HG02885 (cell line): ENCODE measurements at regions not wholly inside any gene's neighbourhood (a gene's known extent, or its start where the extent isn't known, plus 50 kb on each side); places are given as distances from the start of the nearest gene placed in this dataset.
"Not testable (repeated sequence)": the region's sequence is repeated elsewhere in the genome, so short reads cannot be mapped to it uniquely, and the experiment has no call there.

ENCODE experiments used
- ATAC-seq: cut with Tn5 transposase; IDR thresholded peaks from one replicate; pipeline ENCODE4 v1.9.1; 2021; ENCODE audit warnings: mild to moderate bottlenecking; ENCODE audit not compliant: unreplicated experiment, poor library complexity

DNA sequence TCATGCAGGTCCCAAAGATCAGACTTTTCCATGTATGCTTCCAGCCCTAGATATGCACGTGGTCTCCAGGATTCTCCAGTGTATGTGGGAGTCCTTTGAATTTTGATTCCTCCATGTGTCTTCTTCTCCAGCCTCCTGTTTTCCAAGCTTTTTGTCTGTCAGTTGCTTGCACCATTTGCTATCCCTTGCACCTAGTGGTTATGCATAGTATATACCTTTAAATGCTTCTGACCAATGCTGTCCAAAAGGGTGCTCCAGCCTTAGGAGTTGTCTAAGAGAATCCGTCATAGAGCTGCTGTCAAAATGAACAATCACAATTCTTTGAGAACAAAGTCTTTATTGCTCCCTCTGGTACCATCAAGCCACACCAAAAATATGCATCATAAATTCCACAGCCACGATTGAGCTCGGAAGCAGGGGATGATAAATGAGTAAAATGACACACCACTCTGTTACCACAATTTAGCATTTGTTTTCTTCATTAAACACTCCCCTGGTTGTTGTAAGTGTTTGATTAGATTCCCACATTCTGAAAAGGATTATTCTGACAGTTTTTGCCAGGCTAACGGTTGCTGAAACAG lies 706.2 kb upstream of the GJE1 start:
- no peak for ATAC-seq

- ATAC-seq = no peak
Measured at GRCh38 chr6:141421378-141421777, 711.3 kb upstream of the GJE1 start.

DNA sequence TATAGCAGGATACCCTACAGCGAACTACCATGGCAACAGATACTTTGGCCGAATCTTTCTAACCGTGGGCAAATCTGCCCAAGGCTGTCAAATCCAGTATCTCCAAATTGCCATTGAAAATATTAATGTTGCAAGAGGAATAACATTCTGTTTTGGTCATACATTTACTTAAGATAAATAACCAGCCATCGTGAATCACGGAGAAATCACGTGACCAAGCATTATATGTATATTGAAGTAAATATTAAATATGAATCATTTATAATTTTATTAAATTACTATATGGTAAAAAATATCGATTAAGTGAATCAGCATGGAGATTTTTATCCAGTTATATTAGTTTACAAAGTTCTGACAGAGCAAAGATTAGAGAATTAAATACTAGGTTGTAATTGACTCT lies 714.6 kb upstream of the GJE1 start:
- ATAC-seq = no peak

DNA sequence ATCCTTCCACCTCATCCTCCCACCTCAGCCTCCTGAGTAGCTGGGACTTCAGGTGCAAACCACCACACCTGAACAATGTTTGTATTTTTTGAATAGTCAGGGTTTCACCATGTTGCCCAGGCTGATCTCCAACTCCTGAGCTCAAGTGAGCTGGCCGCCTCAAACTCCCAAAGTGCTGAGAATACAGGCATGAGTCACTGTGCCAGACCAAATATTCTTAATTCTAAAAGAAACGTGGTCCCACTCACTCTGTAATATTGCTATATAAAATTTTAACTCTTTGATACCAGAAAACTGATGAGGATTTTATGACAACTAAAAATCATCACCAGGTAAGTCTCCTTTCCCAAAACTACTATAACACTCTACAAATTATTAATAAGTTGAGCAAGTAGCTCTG lies 716.8 kb upstream of the GJE1 start:
- no peak for ATAC-seq

DNA sequence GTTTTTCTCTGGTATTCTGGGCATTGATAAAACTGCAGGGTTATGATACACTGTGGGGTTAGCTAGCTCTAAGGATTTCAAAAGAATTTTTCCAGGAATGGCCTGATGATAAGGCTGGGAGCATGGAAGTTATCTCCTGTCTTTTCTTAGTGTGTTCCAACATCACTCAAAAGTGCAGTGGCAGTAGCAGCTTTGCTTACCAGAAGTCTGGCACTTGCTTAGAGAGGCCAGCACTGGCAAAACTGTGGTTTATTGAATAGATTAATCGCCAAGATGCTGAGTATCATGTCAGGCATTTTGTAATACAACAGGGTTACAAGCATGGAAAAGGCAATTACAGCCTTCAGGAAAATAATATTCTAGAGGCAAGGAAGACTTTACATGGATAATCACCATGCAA lies 719.5 kb upstream of the GJE1 start:
- ATAC-seq = no peak

DNA sequence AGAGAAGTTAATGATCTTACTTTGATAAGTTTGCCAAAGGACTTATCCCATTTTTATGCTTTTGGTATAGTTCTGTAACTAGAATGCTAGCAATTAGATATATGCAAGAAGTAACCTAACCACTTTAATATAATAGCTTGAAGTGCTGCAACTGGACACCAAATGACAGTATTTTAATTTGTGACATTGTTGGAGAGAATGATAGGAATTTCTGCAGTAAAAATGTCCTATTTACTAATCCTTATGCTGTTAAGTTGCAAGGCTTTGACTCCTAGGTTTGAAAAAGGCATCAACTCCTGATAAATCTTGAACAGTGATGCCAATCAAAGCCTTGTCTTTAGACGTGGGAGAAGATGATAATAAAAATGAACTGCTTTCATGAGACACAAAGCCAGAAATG lies 726.0 kb upstream of the GJE1 start:
- ATAC-seq = no peak

GRCh38 chr6:141403827-141404226 lies 728.9 kb upstream of the GJE1 start:
- ATAC-seq = no peak

DNA sequence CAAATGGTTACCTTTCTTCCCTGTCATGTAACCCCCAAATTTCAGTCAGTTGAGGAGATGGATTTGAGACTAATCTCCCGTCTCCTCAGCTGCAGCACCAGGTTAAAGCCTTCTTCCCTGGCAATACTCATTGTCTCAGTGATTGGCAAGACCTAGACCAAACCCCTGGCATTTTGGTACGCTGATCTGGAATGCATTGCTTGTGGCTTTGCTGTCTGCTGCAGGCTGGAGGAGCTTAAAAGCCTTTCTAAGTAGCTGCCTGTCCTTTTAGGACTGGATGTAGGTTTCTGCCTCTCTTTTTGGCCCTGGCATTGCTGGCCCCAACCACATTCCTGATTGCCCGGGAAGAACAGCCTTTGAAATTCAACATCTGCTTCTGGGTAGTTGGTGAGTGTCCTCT lies 729.6 kb upstream of the GJE1 start:
- ATAC-seq = no peak

GRCh38 chr6:141402489-141402888 lies 730.2 kb upstream of the GJE1 start:
- ATAC-seq = no peak

DNA sequence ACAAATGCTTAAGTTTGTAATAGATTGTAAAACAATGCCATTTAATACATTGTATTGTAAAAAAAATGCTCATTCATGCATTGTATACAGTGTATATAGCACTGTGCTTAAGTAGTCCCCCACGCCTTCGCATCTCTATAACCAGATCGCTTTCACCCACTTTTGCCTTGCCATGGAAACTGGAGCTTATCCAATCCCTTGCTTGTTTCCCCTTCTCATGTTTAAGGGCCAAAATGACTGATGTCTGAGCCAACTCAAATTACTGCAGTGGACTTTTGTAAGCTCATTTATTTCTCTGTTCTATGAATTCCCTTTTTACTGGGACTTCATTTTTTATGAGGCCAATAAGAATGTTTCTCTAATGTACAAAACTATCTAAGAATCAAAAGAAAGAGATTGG lies 730.9 kb upstream of the GJE1 start:
- ATAC-seq = no peak

DNA sequence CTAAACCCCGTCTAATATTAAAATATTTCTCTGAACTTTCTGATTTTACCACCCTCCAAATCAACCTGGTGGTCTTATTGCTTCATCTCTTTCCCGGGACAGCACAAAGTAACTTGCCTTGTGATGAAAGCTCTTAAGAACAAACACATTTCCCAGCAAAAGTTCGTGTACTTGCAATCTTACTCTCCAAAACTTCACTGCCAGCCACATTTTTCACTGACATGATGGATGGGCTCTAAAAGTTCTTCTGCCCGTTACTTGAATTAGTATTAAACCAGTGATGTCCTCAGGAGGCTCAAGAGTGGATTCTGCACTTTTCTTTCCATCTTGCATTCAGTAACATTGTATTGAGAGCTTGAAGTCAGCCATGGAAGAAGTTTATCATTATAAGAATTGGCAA lies 731.6 kb upstream of the GJE1 start:
- ATAC-seq = no peak

- no peak for ATAC-seq
Measured at GRCh38 chr6:141398949-141399348, 733.8 kb upstream of the GJE1 start.

DNA sequence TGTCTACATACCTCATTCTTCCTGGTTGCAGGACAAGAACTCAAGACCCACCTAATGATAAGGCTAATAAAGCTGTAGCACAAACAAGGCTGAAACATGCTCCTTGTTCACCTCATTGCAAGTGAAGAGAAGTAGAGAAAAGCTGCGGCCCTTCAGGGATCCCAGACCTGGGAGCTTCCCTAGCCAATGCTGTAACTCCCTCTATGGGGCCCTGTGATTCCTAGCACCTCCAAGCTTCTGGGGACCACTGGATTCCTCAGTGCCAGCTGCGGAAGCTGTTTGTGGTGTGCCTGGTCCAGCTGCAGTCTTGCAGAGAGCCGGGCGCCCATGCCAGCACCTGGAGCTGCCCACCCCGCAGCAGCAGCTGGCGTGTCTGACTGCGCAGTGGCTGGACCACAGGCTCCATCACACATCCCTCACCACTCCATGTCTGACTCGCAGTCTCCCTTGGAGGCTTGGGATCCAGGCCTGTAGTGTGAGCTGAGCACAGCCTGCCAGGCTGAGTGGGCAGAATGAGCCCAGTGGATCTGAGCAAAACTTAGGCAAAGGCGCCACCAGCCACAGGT lies 737.2 kb upstream of the GJE1 start:
- ATAC-seq = no peak

- ATAC-seq = no peak
Measured at GRCh38 chr6:141394565-141395051, 738.1 kb upstream of the GJE1 start.

- no peak for ATAC-seq
Measured at GRCh38 chr6:141394125-141394536, 738.6 kb upstream of the GJE1 start.

DNA sequence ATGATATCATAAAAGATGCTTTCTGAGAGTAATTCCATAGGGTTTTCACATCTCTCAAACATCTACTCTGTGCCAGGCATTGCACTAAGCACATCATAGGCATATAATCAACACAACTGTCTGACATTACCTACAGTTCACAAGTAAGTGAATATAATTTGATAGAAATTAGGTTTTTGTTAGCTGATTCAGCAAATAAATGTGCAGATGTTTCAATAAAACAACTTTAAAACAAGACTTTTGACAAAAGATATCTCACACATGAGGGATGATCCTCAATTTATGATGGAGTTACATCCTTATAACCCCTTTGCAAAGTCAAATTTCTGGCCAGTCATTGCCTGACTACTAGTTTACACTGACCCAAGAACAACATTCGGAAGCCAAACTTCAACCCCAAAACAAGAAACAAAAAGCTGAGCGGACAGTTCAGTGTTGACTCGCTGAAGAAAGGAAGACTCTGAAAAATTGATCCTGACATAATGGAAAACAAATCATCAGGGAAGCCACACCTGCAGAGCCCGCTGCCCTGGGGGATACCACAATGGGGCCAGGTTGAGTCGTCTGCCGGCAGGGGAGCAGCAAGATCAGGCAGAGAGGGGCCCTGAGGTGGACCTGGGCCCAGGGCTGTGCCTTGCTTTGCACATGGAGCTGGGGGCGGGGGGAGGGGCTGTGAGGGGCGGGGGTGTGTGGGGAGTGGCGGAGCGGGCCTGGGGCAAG lies 739.2 kb upstream of the GJE1 start:
- ATAC-seq = no peak

- ATAC-seq = not testable (repeated sequence)
Measured at GRCh38 chr6:141391135-141391534, 741.6 kb upstream of the GJE1 start.

DNA sequence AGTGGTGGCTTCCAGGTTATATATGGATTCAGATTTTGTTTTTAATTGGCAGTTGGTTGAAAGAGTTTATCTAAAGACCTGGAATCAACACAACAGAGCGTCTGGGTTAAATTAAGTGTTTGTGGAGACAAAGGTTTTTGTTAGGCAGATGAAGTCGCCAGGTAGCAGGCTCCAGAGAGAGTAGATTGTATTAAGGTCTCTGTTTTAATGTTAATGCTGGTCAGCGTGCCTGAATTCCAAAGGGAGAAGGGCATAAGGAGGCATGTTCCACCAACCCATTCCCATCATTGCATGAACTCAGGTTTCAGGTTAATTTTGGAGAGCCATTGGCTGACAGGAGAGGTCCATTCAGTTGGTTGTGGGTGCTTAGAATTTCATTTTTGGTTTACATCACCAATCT lies 744.1 kb upstream of the GJE1 start:
- ATAC-seq = no peak

GRCh38 chr6:141370438-141370837 lies 762.3 kb upstream of the GJE1 start:
- no peak for ATAC-seq

DNA sequence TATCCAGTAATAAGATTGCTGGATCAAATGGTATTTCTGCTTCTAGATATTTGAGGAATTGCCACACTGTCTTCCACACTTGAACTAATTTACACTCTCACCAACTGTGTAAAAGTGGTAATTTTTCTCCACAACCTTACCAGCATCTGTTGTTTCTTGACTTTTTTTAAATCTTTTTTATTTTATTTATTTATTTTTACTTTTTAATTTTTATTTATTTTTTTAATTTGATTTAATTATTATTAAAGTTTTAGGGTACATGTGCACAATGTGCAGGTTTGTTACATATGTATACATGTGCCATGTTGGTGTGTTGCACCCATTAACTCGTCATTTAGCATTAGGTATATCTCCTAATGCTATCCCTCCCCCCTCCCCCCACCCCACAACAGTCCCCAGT lies 765.9 kb upstream of the GJE1 start:
- not testable (repeated sequence) for ATAC-seq

- no peak for ATAC-seq
Measured at GRCh38 chr6:141364694-141365093, 768.0 kb upstream of the GJE1 start.

- ATAC-seq = no peak
Measured at GRCh38 chr6:141364232-141364631, 768.5 kb upstream of the GJE1 start.
